ENCODE measurements at regions not wholly inside any gene's neighbourhood (a gene's known extent, or its start where the extent isn't known, plus 50 kb on each side); places are given as distances from the start of the nearest gene placed in this dataset.
A peak's percentile ranks its signal among the peaks of the same experiment; 100 is the strongest.

GRCh38 chr13:85535316-85536084, 263.7 kb downstream of the SLITRK6 start:
- DNase-seq = no peak

GRCh38 chr13:85533911-85534310, 265.3 kb downstream of the SLITRK6 start:
- no peak for DNase-seq

- DNase-seq = peak; percentile 46
Measured at GRCh38 chr13:85529218-85529594, 270.0 kb downstream of the SLITRK6 start.

GRCh38 chr13:85528491-85529217, 270.6 kb downstream of the SLITRK6 start:
- peak; percentile 51 for DNase-seq

GRCh38 chr13:85527316-85527715, 271.9 kb downstream of the SLITRK6 start:
- DNase-seq = no peak

GRCh38 chr13:85525411-85525810, 273.8 kb downstream of the SLITRK6 start:
- DNase-seq = no peak

- no peak for DNase-seq
Measured at GRCh38 chr13:85521657-85522056, 277.6 kb downstream of the SLITRK6 start.

GRCh38 chr13:85520445-85520844, 278.8 kb downstream of the SLITRK6 start:
- no peak for DNase-seq

GRCh38 chr13:85519363-85519762, 279.9 kb downstream of the SLITRK6 start:
- no peak for DNase-seq

- no peak for DNase-seq
Measured at GRCh38 chr13:85512421-85512820, 286.8 kb downstream of the SLITRK6 start.

GRCh38 chr13:85509512-85509911, 289.7 kb downstream of the SLITRK6 start:
- no peak for DNase-seq

GRCh38 chr13:85508683-85509329, 290.4 kb downstream of the SLITRK6 start:
- DNase-seq = no peak

- DNase-seq = no peak
Measured at GRCh38 chr13:85503797-85504196, 295.4 kb downstream of the SLITRK6 start.

GRCh38 chr13:85501616-85502015, 297.6 kb downstream of the SLITRK6 start:
- DNase-seq = no peak

GRCh38 chr13:85500696-85501256, 298.4 kb downstream of the SLITRK6 start:
- DNase-seq = no peak

GRCh38 chr13:85498774-85499173, 300.4 kb downstream of the SLITRK6 start:
- DNase-seq = no peak

GRCh38 chr13:85497652-85498051, 301.6 kb downstream of the SLITRK6 start:
- no peak for DNase-seq

- no peak for DNase-seq
Measured at GRCh38 chr13:85492283-85492682, 306.9 kb downstream of the SLITRK6 start.

GRCh38 chr13:85486663-85487062, 312.6 kb downstream of the SLITRK6 start:
- DNase-seq = no peak

- no peak for DNase-seq
Measured at GRCh38 chr13:85473144-85473543, 326.1 kb downstream of the SLITRK6 start.

GRCh38 chr13:85469320-85469719, 329.9 kb downstream of the SLITRK6 start:
- no peak for DNase-seq

GRCh38 chr13:85462792-85463425, 336.3 kb downstream of the SLITRK6 start:
- DNase-seq = no peak

GRCh38 chr13:85461621-85462020, 337.6 kb downstream of the SLITRK6 start:
- DNase-seq = no peak
